Activated naive CD4-positive, alpha-beta T cell (primary cell): ENCODE measurements at regions not wholly inside any gene's neighbourhood (a gene's known extent, or its start where the extent isn't known, plus 50 kb on each side); places are given as distances from the start of the nearest gene placed in this dataset.
"Not testable (repeated sequence)": the region's sequence is repeated elsewhere in the genome, so short reads cannot be mapped to it uniquely, and the experiment has no call there.

Experiments used
- DNase-seq, 4 experiments: peaks; one replicate each; lab custom pipeline; 2025; lab: John Stamatoyannopoulos, UW

DNA sequence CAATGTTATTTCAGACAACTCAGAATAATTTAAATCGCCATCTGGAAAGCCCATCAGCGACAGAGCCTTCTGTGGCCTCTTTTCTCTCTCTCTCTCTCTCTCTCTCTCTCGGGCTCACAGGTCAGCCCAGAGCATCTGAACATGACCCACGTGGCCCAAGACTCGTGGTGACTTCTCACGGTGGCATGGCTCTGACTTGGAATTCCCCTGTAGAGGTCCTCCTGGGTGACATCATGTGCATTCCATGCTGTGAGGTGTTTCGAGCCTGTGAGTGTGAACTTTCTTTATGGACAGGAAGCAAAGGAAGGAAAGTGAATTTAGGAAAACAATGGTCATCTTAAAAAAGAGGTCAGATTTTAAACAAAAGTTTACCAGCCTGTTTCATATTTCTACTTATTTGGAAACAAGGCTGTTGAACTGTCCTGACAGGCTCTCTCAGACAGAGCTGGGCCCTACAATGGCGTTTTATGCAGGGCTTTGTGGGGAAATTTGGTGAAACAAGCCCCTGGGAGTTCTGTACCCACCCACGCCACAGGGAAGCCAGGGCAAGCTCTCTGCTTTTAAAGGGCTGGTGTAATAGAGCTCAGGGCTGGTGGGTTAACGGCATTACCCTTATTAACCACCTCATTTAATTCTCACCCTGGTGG is 359.7 kb upstream of the ZNF32 start:
- DNase-seq: no peak

DNA sequence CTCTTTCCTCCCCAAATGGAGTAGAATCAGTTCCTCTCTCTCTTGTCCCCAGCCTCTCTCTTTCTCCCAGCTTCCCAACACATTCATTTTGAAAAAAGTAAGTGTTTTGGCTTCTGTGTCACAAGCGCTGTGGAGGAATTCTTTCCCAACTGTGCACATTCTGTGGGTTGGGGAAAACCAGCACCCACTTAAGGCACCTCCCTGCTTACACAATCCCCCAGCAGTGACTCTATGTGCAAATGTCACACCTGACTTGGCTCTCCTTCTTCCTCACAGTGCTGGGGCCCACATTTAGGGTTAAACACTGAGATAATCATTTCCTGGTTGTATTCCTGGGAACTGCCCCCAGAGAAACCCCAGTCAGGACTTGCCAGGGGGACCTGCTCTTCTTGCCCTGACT is 358.1 kb upstream of the ZNF32 start:
- DNase-seq: no peak

DNA sequence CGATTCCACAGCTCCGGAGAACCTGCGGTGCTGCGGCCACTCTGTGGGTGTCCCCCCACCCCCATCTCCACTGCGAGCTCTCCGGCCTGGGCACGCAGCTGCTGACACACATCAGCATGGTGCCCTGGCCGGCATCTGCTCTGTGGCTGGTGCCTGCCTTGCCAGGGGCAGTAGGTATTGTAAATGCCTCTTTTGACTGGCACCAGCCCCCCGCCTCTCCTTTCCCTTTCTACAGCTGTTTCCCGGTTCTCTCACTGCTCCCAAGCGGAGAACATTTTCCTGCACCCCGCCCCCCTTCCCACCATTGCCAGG is 357.1 kb upstream of the ZNF32 start:
- no peak for DNase-seq

GRCh38 chr10:44004913-44005787 is 356.5 kb upstream of the ZNF32 start:
- DNase-seq: no peak

GRCh38 chr10:43998021-43998809 is 349.5 kb upstream of the ZNF32 start:
- no peak for DNase-seq

GRCh38 chr10:43997330-43997729 is 348.6 kb upstream of the ZNF32 start:
- no peak for DNase-seq

DNA sequence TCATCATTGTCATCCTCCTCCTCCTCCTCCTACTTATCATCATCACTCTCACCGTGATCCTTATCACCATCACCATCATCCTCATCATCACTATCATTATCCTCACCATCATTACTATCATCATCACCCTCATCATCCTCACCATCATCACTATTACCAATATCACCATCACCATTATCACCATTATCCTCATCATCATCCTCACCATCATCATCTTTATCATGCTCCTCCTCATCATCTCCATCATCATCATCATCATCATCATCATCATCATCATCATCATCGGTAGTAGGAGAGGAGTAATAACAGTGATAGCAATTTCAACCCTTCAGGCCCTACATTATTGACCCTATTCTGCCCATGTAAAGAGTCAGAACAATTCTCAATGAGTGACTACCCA is 345.9 kb upstream of the ZNF32 start:
- DNase-seq: no peak

DNA sequence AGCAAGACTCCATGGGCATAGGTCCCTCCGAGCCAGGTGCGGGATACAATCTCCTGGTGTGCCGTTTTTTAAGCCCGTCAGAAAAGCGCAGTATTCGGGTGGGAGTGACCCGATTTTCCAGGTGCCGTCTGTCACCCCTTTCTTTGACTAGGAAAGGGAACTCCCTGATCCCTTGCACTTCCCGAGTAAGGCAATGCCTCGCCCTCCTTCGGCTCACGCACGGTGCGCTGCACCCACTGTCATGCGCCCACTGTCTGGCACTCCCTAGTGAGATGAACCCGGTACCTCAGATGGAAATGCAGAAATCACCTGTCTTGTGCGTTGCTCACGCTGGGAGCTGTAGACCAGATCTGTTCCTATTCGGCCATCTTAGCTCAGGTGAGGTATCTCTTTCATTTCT is 344.1 kb upstream of the ZNF32 start:
- not testable (repeated sequence) for DNase-seq

GRCh38 chr10:43986374-43986773 is 337.7 kb upstream of the ZNF32 start:
- no peak for DNase-seq

- no peak for DNase-seq
Measured at GRCh38 chr10:43985941-43986340, 337.3 kb upstream of the ZNF32 start.

GRCh38 chr10:43983856-43984271 is 335.2 kb upstream of the ZNF32 start:
- DNase-seq: no peak

GRCh38 chr10:43983405-43983804 is 334.7 kb upstream of the ZNF32 start:
- DNase-seq: no peak

- DNase-seq: no peak
Measured at GRCh38 chr10:43982250-43982649, 333.6 kb upstream of the ZNF32 start.

GRCh38 chr10:43981696-43982095 is 333.0 kb upstream of the ZNF32 start:
- no peak for DNase-seq

GRCh38 chr10:43981232-43981631 is 332.6 kb upstream of the ZNF32 start:
- DNase-seq: no peak

GRCh38 chr10:43980715-43981114 is 332.0 kb upstream of the ZNF32 start:
- DNase-seq: no peak

GRCh38 chr10:43980313-43980712 is 331.6 kb upstream of the ZNF32 start:
- DNase-seq: no peak

GRCh38 chr10:43979551-43979950 is 330.9 kb upstream of the ZNF32 start:
- DNase-seq: no peak

DNA sequence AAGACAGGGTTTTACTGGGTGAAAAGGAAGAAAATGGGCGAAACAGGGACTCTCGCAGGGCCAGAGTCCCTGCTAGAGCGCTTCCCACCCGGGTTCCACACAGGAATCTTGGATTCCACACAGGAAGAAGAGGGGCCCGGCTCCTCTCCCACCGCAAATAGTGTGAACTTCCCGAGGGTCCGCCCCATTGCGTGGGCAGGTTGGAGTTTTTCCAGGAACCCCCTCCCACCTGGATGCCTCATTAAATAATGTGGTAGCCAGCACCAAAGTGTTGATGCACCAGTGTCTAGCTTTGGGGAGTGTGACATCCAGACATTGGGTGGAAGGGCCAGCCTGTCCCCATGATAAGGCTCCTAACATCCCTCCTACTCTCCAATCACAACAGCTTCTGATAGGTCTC is 330.3 kb upstream of the ZNF32 start:
- DNase-seq: no peak

- DNase-seq: no peak
Measured at GRCh38 chr10:43978091-43978490, 329.4 kb upstream of the ZNF32 start.

- no peak for DNase-seq
Measured at GRCh38 chr10:43976292-43976691, 327.6 kb upstream of the ZNF32 start.

DNA sequence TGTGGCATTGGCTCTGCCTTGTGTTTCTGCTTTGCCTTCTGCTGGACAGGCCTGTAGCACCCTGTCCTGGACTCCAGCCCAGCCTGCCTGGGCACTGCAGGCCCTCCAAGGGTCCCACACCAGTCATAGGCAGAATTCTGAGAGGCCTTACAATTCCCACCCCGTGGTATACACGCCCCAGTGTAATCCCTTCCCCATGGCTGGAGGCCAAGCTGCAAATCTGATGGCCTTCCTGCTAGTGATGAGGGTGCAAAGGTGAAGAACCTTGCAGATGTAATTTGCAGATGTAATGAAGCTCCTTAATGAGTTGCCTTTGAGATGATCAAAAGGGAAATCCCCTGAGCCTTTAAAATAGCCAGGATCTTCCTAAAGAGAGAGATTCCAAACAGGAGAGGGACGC is 325.1 kb upstream of the ZNF32 start:
- no peak for DNase-seq
